Chondrocyte (in vitro differentiated cells): ENCODE measurements at regions not wholly inside any gene's neighbourhood (a gene's known extent, or its start where the extent isn't known, plus 50 kb on each side); places are given as distances from the start of the nearest gene placed in this dataset.

ENCODE experiments used
- DNase-seq: peaks from one replicate; pipeline ENCODE4 v3.0.0; 2021; ENCODE audit warnings: mixed read lengths, low spot score
- H3K27ac Mint-ChIP-seq: one replicate; pipeline ENCODE4 v1.8.0; 2021; ENCODE audit warnings: mild to moderate bottlenecking, moderate library complexity, mixed read lengths; ENCODE audit not compliant: unreplicated experiment
- H3K27me3 Mint-ChIP-seq: 2 replicates; pipeline ENCODE4 v1.8.0; 2021; ENCODE audit warnings: low read depth, mixed read lengths
- H3K36me3 Mint-ChIP-seq: 2 replicates; pipeline ENCODE4 v1.8.0; 2021; ENCODE audit warnings: low read depth, mixed read lengths
- H3K4me1 Mint-ChIP-seq: 2 replicates; pipeline ENCODE4 v1.8.0; 2021; ENCODE audit warnings: low read depth, mild to moderate bottlenecking, mixed read lengths
- H3K4me3 Mint-ChIP-seq: one replicate; pipeline ENCODE4 v1.8.0; 2021; ENCODE audit warnings: mild to moderate bottlenecking, moderate library complexity, mixed read lengths; ENCODE audit not compliant: unreplicated experiment
- H3K9me3 Mint-ChIP-seq: 2 replicates; pipeline ENCODE4 v1.8.0; 2021; ENCODE audit warnings: low read depth, mixed read lengths
- TF ChIP-seq, protein P1 (sequence below): fragments of 200-600 bp; sonication (generic); IDR thresholded peaks from 2 replicates; pipeline ENCODE4 v1.5.0; 2021; ENCODE audit warnings: antibody characterized with exemption, mild to moderate bottlenecking, moderate library complexity

- DNase-seq = no peak
- Mint-ChIP-seq H3K27me3 (peaks cover 10% of the 10 kb centered on the region), H3K4me3 (no peak overlapping the region), H3K36me3 (no peaks in the 10 kb centered on the region), H3K4me1 (no peaks in the 10 kb centered on the region), H3K9me3 (no peaks in the 10 kb centered on the region), H3K27ac (no peak overlapping the region)
- TF ChIP-seq, protein P1, sequence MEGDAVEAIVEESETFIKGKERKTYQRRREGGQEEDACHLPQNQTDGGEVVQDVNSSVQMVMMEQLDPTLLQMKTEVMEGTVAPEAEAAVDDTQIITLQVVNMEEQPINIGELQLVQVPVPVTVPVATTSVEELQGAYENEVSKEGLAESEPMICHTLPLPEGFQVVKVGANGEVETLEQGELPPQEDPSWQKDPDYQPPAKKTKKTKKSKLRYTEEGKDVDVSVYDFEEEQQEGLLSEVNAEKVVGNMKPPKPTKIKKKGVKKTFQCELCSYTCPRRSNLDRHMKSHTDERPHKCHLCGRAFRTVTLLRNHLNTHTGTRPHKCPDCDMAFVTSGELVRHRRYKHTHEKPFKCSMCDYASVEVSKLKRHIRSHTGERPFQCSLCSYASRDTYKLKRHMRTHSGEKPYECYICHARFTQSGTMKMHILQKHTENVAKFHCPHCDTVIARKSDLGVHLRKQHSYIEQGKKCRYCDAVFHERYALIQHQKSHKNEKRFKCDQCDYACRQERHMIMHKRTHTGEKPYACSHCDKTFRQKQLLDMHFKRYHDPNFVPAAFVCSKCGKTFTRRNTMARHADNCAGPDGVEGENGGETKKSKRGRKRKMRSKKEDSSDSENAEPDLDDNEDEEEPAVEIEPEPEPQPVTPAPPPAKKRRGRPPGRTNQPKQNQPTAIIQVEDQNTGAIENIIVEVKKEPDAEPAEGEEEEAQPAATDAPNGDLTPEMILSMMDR = no peak
These were observed 138.9 kb downstream of the PTH2R start for GRCh38 chr2:208545403-208546042.

GRCh38 chr2:208546107-208546506 lies 139.5 kb downstream of the PTH2R start:
- H3K9me3 Mint-ChIP-seq = no peaks in the 10 kb centered on the region
- no peak for DNase-seq
- TF ChIP-seq, protein P1 = no peak
- no peaks in the 10 kb centered on the region for H3K36me3 Mint-ChIP-seq
- no peak overlapping the region for H3K4me3 Mint-ChIP-seq
- H3K4me1 Mint-ChIP-seq = no peaks in the 10 kb centered on the region
- H3K27ac Mint-ChIP-seq = no peak overlapping the region
- H3K27me3 Mint-ChIP-seq = peaks cover 10% of the 10 kb centered on the region

DNA sequence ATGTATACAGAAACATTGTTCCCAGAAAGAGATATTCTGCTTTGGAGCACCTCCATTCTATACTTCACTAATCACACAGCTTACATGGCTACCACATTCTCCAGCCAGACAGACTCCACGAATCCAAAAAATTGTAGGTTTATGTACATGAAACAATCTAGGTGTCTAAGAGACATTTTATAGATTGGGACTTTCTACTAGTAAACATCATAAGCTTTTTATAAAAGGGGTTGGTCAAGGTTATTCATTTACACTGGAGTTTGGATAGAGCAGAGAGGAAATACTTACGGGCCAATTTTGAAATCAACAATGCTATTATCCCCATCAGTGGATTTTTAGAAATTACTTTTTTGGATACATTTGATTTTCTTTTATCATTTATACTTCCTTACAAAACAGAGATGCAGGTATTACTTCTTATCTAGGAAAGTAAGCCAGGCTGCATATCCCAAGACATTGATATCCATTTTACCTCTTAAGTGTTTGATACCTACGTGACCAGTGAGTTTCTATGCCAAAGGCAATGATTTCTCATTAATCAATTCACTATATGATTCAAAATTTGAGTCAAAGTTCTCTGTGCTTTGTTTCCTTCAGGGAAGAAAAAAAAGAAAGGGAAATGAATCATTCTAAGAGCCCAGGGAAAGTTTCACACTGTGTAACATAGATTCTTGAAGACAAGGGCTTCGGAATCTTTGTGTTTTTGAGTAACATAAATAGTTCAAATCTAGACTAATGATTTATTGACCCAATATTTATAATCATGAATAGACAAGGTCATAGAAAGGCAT lies 140.5 kb downstream of the PTH2R start:
- no peak for DNase-seq
- TF ChIP-seq, protein P1 = no peak
- Mint-ChIP-seq H3K27ac (no peak overlapping the region), H3K36me3 (no peaks in the 10 kb centered on the region), H3K4me1 (no peaks in the 10 kb centered on the region), H3K9me3 (peaks cover 3% of the 10 kb centered on the region), H3K27me3 (peaks cover 8% of the 10 kb centered on the region), H3K4me3 (no peak overlapping the region)

GRCh38 chr2:208548700-208549099 lies 142.1 kb downstream of the PTH2R start:
- TF ChIP-seq, protein P1 = no peak
- H3K27ac Mint-ChIP-seq = no peak overlapping the region
- no peak overlapping the region for H3K4me3 Mint-ChIP-seq
- H3K36me3 Mint-ChIP-seq = no peaks in the 10 kb centered on the region
- peaks cover 8% of the 10 kb centered on the region for H3K9me3 Mint-ChIP-seq
- H3K4me1 Mint-ChIP-seq = no peaks in the 10 kb centered on the region
- no peak for DNase-seq
- peaks cover 3% of the 10 kb centered on the region for H3K27me3 Mint-ChIP-seq

DNA sequence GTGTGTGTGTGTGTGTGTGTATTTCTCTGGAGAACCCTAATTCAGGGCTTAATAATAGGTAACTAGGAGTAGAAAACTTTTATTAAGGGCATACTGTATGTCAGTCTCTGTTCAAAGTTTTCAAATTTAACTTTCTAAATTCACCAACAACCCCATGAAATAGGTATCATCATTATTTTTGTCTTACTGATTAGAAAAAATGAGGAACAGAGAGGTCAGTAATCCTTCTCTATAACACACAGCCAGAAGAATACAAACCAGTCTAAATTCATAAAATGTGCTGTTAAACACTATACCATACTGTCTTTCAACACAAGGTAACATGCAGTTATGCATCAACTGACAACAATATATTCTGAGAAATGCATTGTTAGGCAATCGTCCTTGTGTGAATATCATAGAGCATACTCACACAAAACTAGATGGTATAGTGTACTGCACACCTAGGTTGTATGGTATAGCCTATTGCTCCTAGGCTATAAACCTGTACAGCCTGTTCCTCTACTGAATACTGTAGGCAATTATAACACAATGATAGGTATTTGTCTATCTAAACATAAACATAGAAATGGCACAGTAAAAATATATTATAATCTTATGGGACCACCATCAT lies 143.1 kb downstream of the PTH2R start:
- Mint-ChIP-seq H3K4me3 (no peak overlapping the region), H3K27ac (no peak overlapping the region), H3K27me3 (peaks cover 3% of the 10 kb centered on the region), H3K9me3 (peaks cover 8% of the 10 kb centered on the region), H3K4me1 (no peaks in the 10 kb centered on the region), H3K36me3 (no peaks in the 10 kb centered on the region)
- DNase-seq = no peak
- TF ChIP-seq, protein P1 = no peak
